GM10266 (cell line): ENCODE measurements at regions not wholly inside any gene's neighbourhood (a gene's known extent, or its start where the extent isn't known, plus 50 kb on each side); places are given as distances from the start of the nearest gene placed in this dataset.

ENCODE experiments used
- DNase-seq: peaks from one replicate; pipeline ENCODE4 v3.0.0; 2012; ENCODE audit errors: extremely low spot score
- CTCF ChIP-seq: IDR thresholded peaks from 2 replicates; pipeline ENCODE4 v1.5.1; 2012; ENCODE audit warnings: mild to moderate bottlenecking, low read depth; ENCODE audit not compliant: control insufficient read depth, insufficient read depth; ENCODE audit errors: missing control alignments

GRCh38 chr6:133746417-133746770, 142.5 kb upstream of the TCF21 start:
- no peak for TF ChIP-seq CTCF
- DNase-seq: no peak

GRCh38 chr6:133748628-133749027, 140.3 kb upstream of the TCF21 start:
- DNase-seq: no peak

GRCh38 chr6:133749427-133749826, 139.5 kb upstream of the TCF21 start:
- no peak for DNase-seq
- TF ChIP-seq CTCF: no peak

More at GRCh38 chr6:133748628-133749027, 140.3 kb upstream of the TCF21 start:
- no peak for TF ChIP-seq CTCF

DNA sequence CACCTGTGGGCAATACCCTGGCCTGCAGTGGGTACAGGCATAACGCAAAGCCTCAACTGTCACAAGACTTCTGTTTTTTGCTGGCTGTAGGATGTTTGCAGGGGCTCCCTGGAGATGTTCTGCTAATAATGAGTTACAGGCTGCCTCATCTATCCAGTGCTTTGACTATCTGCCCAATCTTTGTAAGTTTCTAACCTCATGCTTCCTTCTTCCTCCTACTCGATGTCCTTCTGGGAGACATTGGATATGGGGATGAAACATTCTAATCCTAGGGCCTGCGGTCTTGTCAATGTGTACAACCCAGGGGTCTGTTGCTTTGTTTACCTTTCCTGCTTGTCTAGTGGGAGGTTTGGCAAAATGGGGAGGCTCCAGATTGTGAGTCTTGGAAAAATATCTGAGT, 136.8 kb upstream of the TCF21 start:
- no peak for TF ChIP-seq CTCF
- DNase-seq: no peak

DNA sequence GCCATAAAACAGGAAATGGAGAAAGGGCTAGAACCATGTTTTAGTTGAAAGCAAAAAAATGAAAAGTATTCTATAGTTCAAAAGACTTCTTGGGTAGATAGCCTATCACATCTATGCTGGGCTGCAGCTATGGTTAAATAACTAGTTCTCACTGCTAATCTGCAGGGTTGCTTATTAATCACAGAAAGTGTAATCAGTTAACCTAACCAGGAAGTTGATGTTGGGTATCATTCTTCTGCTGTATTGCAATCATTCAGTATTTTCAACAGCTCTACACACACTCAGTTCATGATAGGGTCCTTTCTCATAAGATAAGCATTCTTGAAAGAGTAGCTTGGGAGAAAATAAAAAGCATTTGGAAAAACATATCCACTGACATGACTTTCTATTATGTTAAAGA, 135.2 kb upstream of the TCF21 start:
- TF ChIP-seq CTCF: no peak
- DNase-seq: no peak

- no peak for DNase-seq
- no peak for TF ChIP-seq CTCF
These were observed 134.6 kb upstream of the TCF21 start for GRCh38 chr6:133754298-133754697.

GRCh38 chr6:133756078-133756695, 132.7 kb upstream of the TCF21 start:
- DNase-seq: no peak

More at GRCh38 chr6:133756078-133756695, 132.7 kb upstream of the TCF21 start:
- no peak for TF ChIP-seq CTCF
